OCI-LY7 (cell line): ENCODE measurements at regions not wholly inside any gene's neighbourhood (a gene's known extent, or its start where the extent isn't known, plus 50 kb on each side); places are given as distances from the start of the nearest gene placed in this dataset.

ENCODE experiments used
- CTCF ChIP-seq: fragments of 200-600 bp; sonication (generic); conservative IDR thresholded peaks from 2 replicates; pipeline ENCODE4 v1.5.1; 2014; ENCODE audit warnings: mild to moderate bottlenecking, antibody characterized with exemption, low read length, moderate library complexity, mixed read lengths
- EZH2phosphoT487 ChIP-seq: fragments of 200-600 bp; sonication (generic); IDR thresholded peaks from 2 replicates; pipeline ENCODE4 v1.6.1; 2018; ENCODE audit warnings: low read depth, borderline replicate concordance, mild to moderate bottlenecking, mixed run types, antibody characterized with exemption, low read length, moderate library complexity, mixed read lengths

- TF ChIP-seq CTCF (no peak), EZH2phosphoT487 (no peak)
Observed at GRCh38 chr10:47098964-47099363, 187.7 kb downstream of the PTPN20 start.
